Neuronal stem cell (in vitro differentiated cells): ENCODE measurements at regions not wholly inside any gene's neighbourhood (a gene's known extent, or its start where the extent isn't known, plus 50 kb on each side); places are given as distances from the start of the nearest gene placed in this dataset.
A peak's percentile ranks its signal among the peaks of the same experiment; 100 is the strongest.

Experiments used
- DNase-seq: peaks from one replicate; pipeline ENCODE4 v3.0.0-alpha.2; 2013; ENCODE audit warnings: low spot score
- H2AFZ ChIP-seq: one replicate; pipeline ENCODE4 v1.6.1; 2013; ENCODE audit warnings: mild to moderate bottlenecking, low read length, inconsistent platforms
- H2AK5ac ChIP-seq: 2 replicates; pipeline ENCODE4 v1.6.1; 2013; ENCODE audit warnings: low read depth, mild to moderate bottlenecking, inconsistent platforms, low read length, moderate library complexity, mixed read lengths
- H2BK120ac ChIP-seq: 2 replicates; pipeline ENCODE4 v1.6.1; 2013; ENCODE audit warnings: low read depth, mild to moderate bottlenecking, inconsistent platforms, low read length, moderate library complexity, mixed read lengths
- H2BK12ac ChIP-seq: one replicate; pipeline ENCODE4 v1.6.1; 2013; ENCODE audit warnings: low read length, inconsistent platforms
- H2BK15ac ChIP-seq: 2 replicates; pipeline ENCODE4 v1.6.1; 2013; ENCODE audit warnings: mild to moderate bottlenecking, low read length, inconsistent platforms, mixed read lengths
- H2BK5ac ChIP-seq: one replicate; pipeline ENCODE4 v1.6.1; 2013; ENCODE audit warnings: inconsistent platforms, mild to moderate bottlenecking, low read length, moderate library complexity
- H3K14ac ChIP-seq: one replicate; pipeline ENCODE4 v1.6.1; 2013; ENCODE audit warnings: low read length, inconsistent platforms
- H3K18ac ChIP-seq: 2 replicates; pipeline ENCODE4 v1.6.1; 2013; ENCODE audit warnings: low read length, inconsistent platforms
- H3K23ac ChIP-seq: 2 replicates; pipeline ENCODE4 v1.6.1; 2013; ENCODE audit warnings: low read depth, mild to moderate bottlenecking, mixed read lengths, low read length, inconsistent platforms; ENCODE audit not compliant: poor library complexity
- H3K27ac ChIP-seq: replicated peaks from 3 replicates; pipeline ENCODE4 v1.5.1; 2013; ENCODE audit warnings: low read length, inconsistent platforms
- H3K27me3 ChIP-seq, 3 experiments: 2 replicates each; pipeline ENCODE4 v1.6.1; 2013; ENCODE audit warnings: low read length in 3 of 3, mild to moderate bottlenecking in 2 of 3, inconsistent platforms in 1 of 3, low read depth in 1 of 3, mixed read lengths in 1 of 3, moderate library complexity in 1 of 3; ENCODE audit not compliant: control insufficient read depth in 3 of 3, insufficient read depth in 3 of 3
- H3K36me3 ChIP-seq, 2 donors: replicated peaks in 1 of 2; 2 replicates each; pipeline ENCODE4 v1.6.1; 2013; ENCODE audit warnings: low read length in 2 of 2; ENCODE audit not compliant: control insufficient read depth in 2 of 2, insufficient read depth in 2 of 2
- H3K4ac ChIP-seq: 2 replicates; pipeline ENCODE4 v1.6.1; 2013; ENCODE audit warnings: inconsistent platforms, mild to moderate bottlenecking, low read length, moderate library complexity
- H3K4me1 ChIP-seq, 2 donors: 1 replicate in 1 of 2; 2 replicates in 1 of 2; pipeline ENCODE4 v1.6.1; 2013; ENCODE audit warnings: low read length in 2 of 2, low read depth in 1 of 2; ENCODE audit not compliant: control insufficient read depth in 2 of 2, insufficient read depth in 1 of 2
- H3K4me2 ChIP-seq: one replicate; pipeline ENCODE4 v1.6.1; 2013; ENCODE audit warnings: mild to moderate bottlenecking, low read length, inconsistent platforms; ENCODE audit not compliant: insufficient read depth, poor library complexity, severe bottlenecking
- H3K4me3 ChIP-seq, 2 donors: 2 replicates each; pipeline ENCODE4 v1.5.1; 2013; ENCODE audit warnings: low read length in 2 of 2, mild to moderate bottlenecking in 2 of 2, inconsistent platforms in 1 of 2, moderate library complexity in 1 of 2
- H3K79me1 ChIP-seq: one replicate; pipeline ENCODE4 v1.6.1; 2013; ENCODE audit warnings: low read depth, mild to moderate bottlenecking, inconsistent platforms, low read length, moderate library complexity
- H3K9ac ChIP-seq: one replicate; pipeline ENCODE4 v1.6.1; 2013; ENCODE audit warnings: mild to moderate bottlenecking, low read depth, low read length, inconsistent platforms; ENCODE audit not compliant: poor library complexity
- H3K9me3 ChIP-seq, 2 donors: replicated peaks in 1 of 2; 2 replicates each; pipeline versions ENCODE3 to v1.6.1; 2013; ENCODE audit warnings: low read length in 2 of 2, mild to moderate bottlenecking in 2 of 2, inconsistent platforms in 1 of 2, low read depth in 1 of 2, mixed read lengths in 1 of 2, moderate library complexity in 1 of 2; ENCODE audit not compliant: control insufficient read depth in 2 of 2, insufficient read depth in 1 of 2
- H4K8ac ChIP-seq: one replicate; pipeline ENCODE4 v1.6.1; 2013; ENCODE audit warnings: low read depth, mild to moderate bottlenecking, inconsistent platforms, low read length, moderate library complexity
- H4K91ac ChIP-seq: one replicate; pipeline ENCODE4 v1.6.1; 2013; ENCODE audit warnings: low read length, low read depth, mild to moderate bottlenecking, inconsistent platforms; ENCODE audit not compliant: poor library complexity
- WGBS, 2 donors: extraction: QIAGEN DNeasy Blood & Tissue Kit; methylation state at CpG; one replicate each; pipeline ENCODE4 v1.1.7; 2013; ENCODE audit warnings: missing lambda C conversion rate in 2 of 2, mixed read lengths in 1 of 2; ENCODE audit not compliant: insufficient read length in 2 of 2, insufficient replicate concordance in 1 of 2; ENCODE audit errors: extremely low coverage in 2 of 2; 5-methylcytosine and 5-hydroxymethylcytosine counted together

GRCh38 chr16:74140557-74140956 is 156.1 kb upstream of the PSMD7 start:
- H3K4me1 ChIP-seq, result no peaks in the 10 kb centered on the region
- H3K18ac ChIP-seq, result no peak overlapping the region
- no peak overlapping the region for H3K4me3 ChIP-seq
- no peak overlapping the region for H2BK5ac ChIP-seq
- no peak overlapping the region for H3K4me2 ChIP-seq
- H2AK5ac ChIP-seq, result no peak overlapping the region
- H3K9me3 ChIP-seq, result peaks cover 2% of the 10 kb centered on the region in 2 donors
- no peak for DNase-seq
- no peak overlapping the region for H4K91ac ChIP-seq
- H3K36me3 ChIP-seq, result no peaks in the 10 kb centered on the region
- no peaks in the 10 kb centered on the region for H3K79me1 ChIP-seq
- H3K9ac ChIP-seq, result no peak overlapping the region
- no peak overlapping the region for H3K27ac ChIP-seq
- H2AFZ ChIP-seq, result no peak overlapping the region
- H3K14ac ChIP-seq, result no peak overlapping the region
- WGBS, 2 donors, result no CpG with 5 or more reads among the region's 3 CpGs
- H2BK12ac ChIP-seq, result no peak overlapping the region
- no peaks in the 10 kb centered on the region for H3K27me3 ChIP-seq
- H3K23ac ChIP-seq, result no peak overlapping the region
- no peak overlapping the region for H2BK120ac ChIP-seq
- no peak overlapping the region for H4K8ac ChIP-seq
- H2BK15ac ChIP-seq, result no peak overlapping the region
- H3K4ac ChIP-seq, result no peak overlapping the region

- H2BK12ac ChIP-seq, result no peak overlapping the region
- H2AK5ac ChIP-seq, result no peak overlapping the region
- no peak overlapping the region for H3K14ac ChIP-seq
- H3K36me3 ChIP-seq, result no peaks in the 10 kb centered on the region
- no peak overlapping the region for H2BK15ac ChIP-seq
- no CpG with 5 or more reads among the region's 1 CpG for WGBS, 2 donors
- H3K4me3 ChIP-seq, result no peak overlapping the region
- DNase-seq, result no peak
- no peak overlapping the region for H3K23ac ChIP-seq
- no peak overlapping the region for H2BK5ac ChIP-seq
- no peak overlapping the region for H3K18ac ChIP-seq
- no peak overlapping the region for H3K27ac ChIP-seq
- H3K9me3 ChIP-seq, result peaks cover 0 to 3% of the 10 kb centered on the region in 2 donors
- H3K79me1 ChIP-seq, result no peaks in the 10 kb centered on the region
- no peaks in the 10 kb centered on the region for H3K4me1 ChIP-seq
- no peak overlapping the region for H3K4ac ChIP-seq
- no peak overlapping the region for H2AFZ ChIP-seq
- H4K91ac ChIP-seq, result no peak overlapping the region
- H2BK120ac ChIP-seq, result no peak overlapping the region
- H3K9ac ChIP-seq, result no peak overlapping the region
- H3K4me2 ChIP-seq, result no peak overlapping the region
- H3K27me3 ChIP-seq, result peaks cover 0 to 3% (median 0%) of the 10 kb centered on the region in 3 experiments
- no peak overlapping the region for H4K8ac ChIP-seq
Measured at GRCh38 chr16:74123826-74124225, 172.8 kb upstream of the PSMD7 start.

GRCh38 chr16:74123195-74123594 is 173.4 kb upstream of the PSMD7 start:
- H3K4me2 ChIP-seq, result no peak overlapping the region
- peaks cover 0 to 3% of the 10 kb centered on the region in 2 donors for H3K9me3 ChIP-seq
- H3K27ac ChIP-seq, result no peak overlapping the region
- WGBS, 2 donors, result no CpG with 5 or more reads among the region's 4 CpGs
- no peaks in the 10 kb centered on the region for H3K4me1 ChIP-seq
- no peak overlapping the region for H2BK12ac ChIP-seq
- H3K23ac ChIP-seq, result no peak overlapping the region
- no peaks in the 10 kb centered on the region for H3K79me1 ChIP-seq
- no peak overlapping the region for H2AFZ ChIP-seq
- no peak overlapping the region for H2BK5ac ChIP-seq
- no peak overlapping the region for H3K14ac ChIP-seq
- H3K9ac ChIP-seq, result no peak overlapping the region
- H2BK15ac ChIP-seq, result no peak overlapping the region
- H3K36me3 ChIP-seq, result no peaks in the 10 kb centered on the region
- no peak overlapping the region for H4K8ac ChIP-seq
- no peak for DNase-seq
- H2AK5ac ChIP-seq, result no peak overlapping the region
- H3K27me3 ChIP-seq, result peaks cover 0 to 3% (median 0%) of the 10 kb centered on the region in 3 experiments
- H4K91ac ChIP-seq, result no peak overlapping the region
- H3K4me3 ChIP-seq, result no peak overlapping the region
- H3K4ac ChIP-seq, result no peak overlapping the region
- no peak overlapping the region for H3K18ac ChIP-seq
- no peak overlapping the region for H2BK120ac ChIP-seq

GRCh38 chr16:74117798-74118197 is 178.8 kb upstream of the PSMD7 start:
- Histone ChIP-seq H3K36me3 (no peaks in the 10 kb centered on the region), H3K18ac (peak overlapping the region; percentile 67), H2BK15ac (no peak overlapping the region), H4K8ac (no peak overlapping the region), H2BK5ac (no peak overlapping the region), H2AK5ac (no peak overlapping the region), H3K27ac (no peak overlapping the region), H2AFZ (no peak overlapping the region), H3K9me3 (no peaks in the 10 kb centered on the region), H3K4ac (no peak overlapping the region), H3K4me1 (no peaks in the 10 kb centered on the region), H3K27me3 (no peaks in the 10 kb centered on the region), H4K91ac (no peak overlapping the region), H3K9ac (no peak overlapping the region), H3K23ac (no peak overlapping the region), H3K14ac (no peak overlapping the region), H3K4me2 (no peak overlapping the region), H2BK12ac (no peak overlapping the region), H3K4me3 (no peak overlapping the region), H3K79me1 (no peaks in the 10 kb centered on the region), H2BK120ac (no peak overlapping the region)
- WGBS, 2 donors, result no CpG with 5 or more reads among the region's 4 CpGs
- no peak for DNase-seq
